A549 (cell line): ENCODE measurements at regions not wholly inside any gene's neighbourhood (a gene's known extent, or its start where the extent isn't known, plus 50 kb on each side); places are given as distances from the start of the nearest gene placed in this dataset.

Source experiments
- ATAC-seq, 2 experiments: fragments of 200-7000 bp in 1 of 2; fragments of >200 bp in 1 of 2; cut with Nextera tagmentation in 1 of 2; cut with Tn5 transposase in 1 of 2; 3 replicates each; pipeline versions ENCODE4 v1.8.0 to v1.9.1; 2018 to 2020; ENCODE audit warnings: mild to moderate bottlenecking in 1 of 2, moderate library complexity in 1 of 2
- CTCF ChIA-PET: fragments of 300-600 bp; sonication (Branson Sonifier 250); formaldehyde crosslinking; extraction: SDS; loops from one replicate; lab custom pipeline; 2021; ENCODE audit warnings: antibody characterized with exemption, inconsistent platforms; lab: Yijun Ruan, JAX
- POLR2A ChIA-PET: fragments of 350-600 bp; formaldehyde crosslinking; extraction: SDS; loops from one replicate; lab custom pipeline; 2021; ENCODE audit warnings: antibody characterized with exemption, inconsistent platforms; lab: Yijun Ruan, JAX
- DNase-seq, 2 experiments: peaks; one replicate each; pipeline versions ENCODE4 v3.0.0 to v3.0.0-alpha.2; 2011 to 2016; ENCODE audit warnings: low read depth in 1 of 2, low spot score in 1 of 2
- FAIRE-seq: peaks from 2 replicates; lab custom pipeline; 2011; peaks lifted over from hg19 to GRCh38; lab: Jason Lieb, UNC
- H3K27ac ChIP-seq, 2 experiments: fragments of >200 bp; sonication (Bioruptor Twin); formaldehyde crosslinking; 3 replicates each; pipeline ENCODE4 v1.5.1; 2016 to 2017
- H3K4me1 ChIP-seq: fragments of >200 bp; sonication (Bioruptor Twin); formaldehyde crosslinking; 3 replicates; pipeline ENCODE4 v1.6.1; 2016
- H3K4me2 ChIP-seq: fragments of >200 bp; sonication (Bioruptor Twin); formaldehyde crosslinking; 3 replicates; pipeline ENCODE4 v1.6.1; 2016
- H3K4me3 ChIP-seq: fragments of >200 bp; sonication (Bioruptor Twin); formaldehyde crosslinking; 3 replicates; pipeline ENCODE4 v1.5.1; 2016
- H3K9me3 ChIP-seq: fragments of >200 bp; sonication (Bioruptor Twin); formaldehyde crosslinking; 3 replicates; pipeline ENCODE4 v1.6.1; 2016
- ATOH8 ChIP-seq: fragments of 250-450 bp; sonication (Bioruptor Pico); IDR thresholded peaks from 2 replicates; pipeline ENCODE4 v1.5.0; 2020; ENCODE audit warnings: low read depth, mild to moderate bottlenecking, moderate library complexity
- BCL3 ChIP-seq: fragments of >200 bp; sonication (Bioruptor Twin); formaldehyde crosslinking; IDR thresholded peaks from 3 replicates; pipeline ENCODE4 v1.6.1; 2016
- CBX8 ChIP-seq: fragments of 200-600 bp; sonication (generic); IDR thresholded peaks from 2 replicates; pipeline ENCODE4 v1.6.1; 2016
- E2F6 ChIP-seq: IDR thresholded peaks from 2 replicates; pipeline ENCODE4 v1.6.1; 2012; ENCODE audit warnings: low read depth, borderline replicate concordance
- EHF ChIP-seq: fragments of 250-450 bp; sonication (Bioruptor Pico); IDR thresholded peaks from 2 replicates; pipeline ENCODE4 v1.5.0; 2020; ENCODE audit warnings: mild to moderate bottlenecking
- EP300 ChIP-seq, 2 experiments: fragments of >200 bp; sonication (Bioruptor Twin); formaldehyde crosslinking; IDR thresholded peaks; 2 replicates in 1 of 2; 3 replicates in 1 of 2; pipeline ENCODE4 v1.6.1; 2016 to 2017
- ESRRA ChIP-seq: fragments of 150-350 bp; IDR thresholded peaks from 2 replicates; pipeline ENCODE4 v1.6.1; 2014; ENCODE audit warnings: mild to moderate bottlenecking, low read length, borderline replicate concordance
- FOSL2 ChIP-seq, 2 experiments: fragments of 450-650 bp in 1 of 2; fragments of >200 bp in 1 of 2; sonication (Bioruptor Twin) in 1 of 2; formaldehyde crosslinking; IDR thresholded peaks; 2 replicates each; pipeline versions ENCODE4 v1.5.0 to v1.6.1; 2016 to 2020; ENCODE audit warnings: mild to moderate bottlenecking in 1 of 2, moderate library complexity in 1 of 2
- FOXS1 ChIP-seq: fragments of 250-450 bp; sonication (Bioruptor Pico); IDR thresholded peaks from 2 replicates; pipeline ENCODE4 v1.5.0; 2020; ENCODE audit warnings: mild to moderate bottlenecking, moderate library complexity
- GATA3 ChIP-seq: IDR thresholded peaks from 2 replicates; pipeline ENCODE4 v1.6.1; 2012; ENCODE audit warnings: borderline replicate concordance
- HEYL ChIP-seq: fragments of 250-450 bp; sonication (Bioruptor Pico); IDR thresholded peaks from 2 replicates; pipeline ENCODE4 v1.8.0; 2021; ENCODE audit warnings: mild to moderate bottlenecking, moderate library complexity
- HMGXB4 ChIP-seq: fragments of 250-450 bp; sonication (Bioruptor Pico); IDR thresholded peaks from 2 replicates; pipeline ENCODE4 v1.5.0; 2021; ENCODE audit warnings: mild to moderate bottlenecking, moderate library complexity, borderline replicate concordance
- HOXA7 ChIP-seq: fragments of 250-450 bp; sonication (Bioruptor Pico); IDR thresholded peaks from 2 replicates; pipeline ENCODE4 v1.5.0; 2020; ENCODE audit warnings: mild to moderate bottlenecking, moderate library complexity
- HOXB5 ChIP-seq: fragments of 250-450 bp; sonication (Bioruptor Pico); IDR thresholded peaks from 2 replicates; pipeline ENCODE4 v1.5.0; 2020; ENCODE audit warnings: mild to moderate bottlenecking, moderate library complexity
- MYC ChIP-seq: IDR thresholded peaks from 2 replicates; pipeline ENCODE4 v1.6.1; 2012; ENCODE audit warnings: mild to moderate bottlenecking, inconsistent platforms, low read length, improper control_type of control experiment, borderline replicate concordance
- NPAS2 ChIP-seq: fragments of 250-450 bp; sonication (Bioruptor Pico); IDR thresholded peaks from 2 replicates; pipeline ENCODE4 v1.8.0; 2022; ENCODE audit warnings: mild to moderate bottlenecking, moderate library complexity, borderline replicate concordance
- NR3C1 ChIP-seq: fragments of >200 bp; sonication (Bioruptor Twin); formaldehyde crosslinking; IDR thresholded peaks from 3 replicates; pipeline ENCODE4 v1.6.1; 2017
- POLR2AphosphoS2 ChIP-seq: conservative IDR thresholded peaks from 2 replicates; pipeline ENCODE4 v1.6.1; 2012; ENCODE audit warnings: low read length, improper control_type of control experiment, inconsistent platforms
- REST ChIP-seq: fragments of 200-600 bp; sonication (generic); IDR thresholded peaks from 2 replicates; pipeline ENCODE4 v1.6.1; 2016; ENCODE audit warnings: antibody characterized with exemption, mild to moderate bottlenecking, moderate library complexity
- RFX5 ChIP-seq: fragments of 450-650 bp; IDR thresholded peaks from 2 replicates; pipeline ENCODE4 v1.7.1; 2014; ENCODE audit warnings: antibody characterized with exemption, mild to moderate bottlenecking, moderate library complexity
- RNF2 ChIP-seq: fragments of 200-600 bp; sonication (generic); IDR thresholded peaks from 2 replicates; pipeline ENCODE4 v1.6.1; 2016; ENCODE audit warnings: low read depth, mild to moderate bottlenecking, antibody characterized with exemption, moderate library complexity, borderline replicate concordance
- TFCP2L1 ChIP-seq: fragments of 250-450 bp; sonication (Bioruptor Pico); IDR thresholded peaks from 2 replicates; pipeline ENCODE4 v1.5.0; 2021; ENCODE audit warnings: mild to moderate bottlenecking
- TP53 ChIP-seq: fragments of 250-450 bp; sonication (Bioruptor Pico); IDR thresholded peaks from 2 replicates; pipeline ENCODE4 v1.5.0; 2021; ENCODE audit warnings: mild to moderate bottlenecking, moderate library complexity
- ZFP36 ChIP-seq: fragments of 450-650 bp; IDR thresholded peaks from 2 replicates; pipeline ENCODE4 v1.6.1; 2014; ENCODE audit warnings: borderline replicate concordance; ENCODE audit not compliant: partially characterized antibody
- WGBS: methylation state at CpG from one replicate; pipeline ENCODE4 v1.1.6; 2017; ENCODE audit errors: missing lambda C conversion rate; 5-methylcytosine and 5-hydroxymethylcytosine counted together

- no peak for TF ChIP-seq ZFP36
- TF ChIP-seq BCL3 = no peak
- TF ChIP-seq HMGXB4 (CRISPR knock-in tag) = no peak
- TF ChIP-seq FOXS1 (CRISPR knock-in tag) = no peak
- no peak for TF ChIP-seq ESRRA
- no peak for TF ChIP-seq NR3C1
- no peak for TF ChIP-seq EP300 (IDR thresholded peaks at IDR 0.05)
- TF ChIP-seq RNF2 = no peak
- TF ChIP-seq HOXA7 = no peak
- TF ChIP-seq HOXB5 (CRISPR knock-in tag) = no peak
- no peak for TF ChIP-seq ATOH8 (CRISPR knock-in tag)
- no peak for TF ChIP-seq FOSL2 (IDR thresholded peaks at IDR 0.05)
- no peak for TF ChIP-seq FOSL2 (CRISPR knock-in tag; IDR thresholded peaks at IDR 0.05)
- TF ChIP-seq E2F6 = no peak
- TF ChIP-seq TP53 = no peak
- no peak for TF ChIP-seq RFX5
- Histone ChIP-seq H3K4me2 (no peak overlapping the region), H3K4me3 (no peak overlapping the region), H3K27ac (no peak overlapping the region), H3K4me1 (no peaks in the 10 kb centered on the region), H3K9me3 (no peaks in the 10 kb centered on the region)
- ATAC-seq (no peak), FAIRE-seq (no peak), DNase-seq (no peak)
- WGBS = 1% methylated on average over 3 of the region's 3 CpGs
- POLR2A ChIA-PET = no interaction called here
- CTCF ChIA-PET = no interaction called here
Measured at GRCh38 chr16:9271841-9272240, 180.4 kb downstream of the HAPSTR1 start.

- Histone ChIP-seq H3K4me2 (no peak overlapping the region), H3K4me3 (no peak overlapping the region), H3K27ac (no peak overlapping the region), H3K9me3 (no peaks in the 10 kb centered on the region), H3K4me1 (no peaks in the 10 kb centered on the region)
- ChIA-PET POLR2A (no interaction called here), CTCF (no interaction called here)
- no peak for FAIRE-seq
- DNase-seq = no peak
- WGBS = 13% methylated on average over 7 of the region's 7 CpGs
- no peak for ATAC-seq
- TF ChIP-seq HEYL (no peak), FOSL2 (IDR thresholded peaks at IDR 0.05) (no peak), FOSL2 (CRISPR knock-in tag; IDR thresholded peaks at IDR 0.05) (no peak), ATOH8 (CRISPR knock-in tag) (no peak), HOXA7 (no peak), TFCP2L1 (CRISPR knock-in tag) (no peak), GATA3 (no peak), POLR2AphosphoS2 (no peak), MYC (no peak), REST (no peak), NPAS2 (no peak), CBX8 (no peak), EHF (CRISPR knock-in tag) (no peak), NR3C1 (no peak)
Measured at GRCh38 chr16:9275377-9275776, 183.9 kb downstream of the HAPSTR1 start.
